ENCODE measurements at regions not wholly inside any gene's neighbourhood (a gene's known extent, or its start where the extent isn't known, plus 50 kb on each side); places are given as distances from the start of the nearest gene placed in this dataset.

GRCh38 chr16:51500306-51500705 is 349.2 kb upstream of the SALL1 start:
- no peak for TF ChIP-seq CTCF (IDR thresholded peaks at IDR 0.05; ENCODE audit: borderline replicate concordance)
- Histone ChIP-seq H3K27ac (replicated peaks) (no peak overlapping the region), H3K9me3 (replicated peaks) (peaks cover 15% of the 10 kb centered on the region), H3K36me3 (no peaks in the 10 kb centered on the region), H3K4me1 (no peaks in the 10 kb centered on the region), H3K27me3 (ENCODE audit: low read depth) (no peaks in the 10 kb centered on the region), H3K4me3 (no peak overlapping the region)
- DNase-seq, result no peak
- intact Hi-C loops (cut with micrococcal nuclease), result no loop called here

GRCh38 chr16:51497541-51498211 is 346.6 kb upstream of the SALL1 start:
- Histone ChIP-seq H3K4me3 (no peak overlapping the region), H3K27ac (replicated peaks) (no peak overlapping the region), H3K27me3 (ENCODE audit: low read depth) (no peaks in the 10 kb centered on the region), H3K4me1 (no peaks in the 10 kb centered on the region), H3K9me3 (replicated peaks) (peaks cover 15% of the 10 kb centered on the region), H3K36me3 (no peaks in the 10 kb centered on the region)
- intact Hi-C loops (cut with micrococcal nuclease), result no loop called here
- no peak for DNase-seq
- TF ChIP-seq CTCF (IDR thresholded peaks at IDR 0.05; ENCODE audit: borderline replicate concordance), result no peak

GRCh38 chr16:51490866-51491265 is 339.8 kb upstream of the SALL1 start:
- Histone ChIP-seq H3K4me1 (no peaks in the 10 kb centered on the region), H3K36me3 (no peaks in the 10 kb centered on the region), H3K4me3 (no peak overlapping the region), H3K27me3 (ENCODE audit: low read depth) (no peaks in the 10 kb centered on the region), H3K9me3 (replicated peaks) (peaks cover 13% of the 10 kb centered on the region), H3K27ac (replicated peaks) (no peak overlapping the region)
- no peak for TF ChIP-seq CTCF (IDR thresholded peaks at IDR 0.05; ENCODE audit: borderline replicate concordance)
- intact Hi-C loops (cut with micrococcal nuclease), result no loop called here
- no peak for DNase-seq

- H3K36me3 ChIP-seq, result no peaks in the 10 kb centered on the region
- H3K27ac ChIP-seq (replicated peaks), result no peak overlapping the region
- no peak overlapping the region for H3K4me3 ChIP-seq
- TF ChIP-seq CTCF (IDR thresholded peaks at IDR 0.05; ENCODE audit: borderline replicate concordance), result no peak
- H3K27me3 ChIP-seq (ENCODE audit: low read depth), result no peaks in the 10 kb centered on the region
- intact Hi-C loops (cut with micrococcal nuclease), result no loop called here
- H3K9me3 ChIP-seq (replicated peaks), result peaks cover 40% of the 10 kb centered on the region
- no peak for DNase-seq
- no peaks in the 10 kb centered on the region for H3K4me1 ChIP-seq
Measured at GRCh38 chr16:51487880-51488279, 336.8 kb upstream of the SALL1 start.

GRCh38 chr16:51474414-51475091 is 323.5 kb upstream of the SALL1 start:
- Histone ChIP-seq H3K27me3 (ENCODE audit: low read depth) (no peaks in the 10 kb centered on the region), H3K36me3 (no peaks in the 10 kb centered on the region), H3K9me3 (replicated peaks) (peaks cover 26% of the 10 kb centered on the region), H3K27ac (replicated peaks) (no peak overlapping the region), H3K4me1 (no peaks in the 10 kb centered on the region), H3K4me3 (no peak overlapping the region)
- no peak for DNase-seq
- TF ChIP-seq CTCF (IDR thresholded peaks at IDR 0.05; ENCODE audit: borderline replicate concordance), result no peak
- intact Hi-C loops (cut with micrococcal nuclease), result no loop called here

Data from left ventricle myocardium inferior (tissue), 1 donor.